ENCODE measurements at regions not wholly inside any gene's neighbourhood (a gene's known extent, or its start where the extent isn't known, plus 50 kb on each side); places are given as distances from the start of the nearest gene placed in this dataset.
"Not testable (repeated sequence)": the region's sequence is repeated elsewhere in the genome, so short reads cannot be mapped to it uniquely, and the experiment has no call there.

DNA sequence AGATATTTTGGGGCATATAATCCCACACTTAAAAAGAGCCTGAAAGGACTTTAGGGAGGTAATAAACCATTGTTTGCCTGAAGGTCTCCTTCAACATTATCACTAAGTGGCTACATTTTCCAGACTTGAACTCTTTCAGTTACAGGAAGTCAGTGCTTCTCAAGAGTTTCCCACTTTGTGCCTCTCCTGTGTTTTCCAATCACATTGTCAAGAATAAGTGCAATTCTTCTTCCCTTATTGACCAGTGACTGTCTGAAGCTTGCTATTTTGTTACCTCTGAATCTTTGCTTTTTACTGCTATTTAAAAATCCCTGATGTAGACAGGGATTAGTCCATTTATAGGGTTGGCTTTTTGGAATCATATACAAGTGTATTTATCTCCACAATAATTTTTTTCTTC is 346.7 kb upstream of the ANKRD30A start:
- H3K4me1 ChIP-seq (ENCODE audit: control insufficient read depth, low read depth, low read length), result no peaks in the 10 kb centered on the region
- H3K9ac ChIP-seq (ENCODE audit: low read length), result no peak overlapping the region
- no peak overlapping the region for H2BK15ac ChIP-seq (replicated peaks; ENCODE audit: low read depth)
- H3K23ac ChIP-seq (ENCODE audit: low read length), result no peak overlapping the region
- H3K79me2 ChIP-seq (ENCODE audit: control insufficient read depth, insufficient read depth, low read length), result no peaks in the 10 kb centered on the region
- H3K4ac ChIP-seq (ENCODE audit: low read depth, low read length), result no peak overlapping the region
- no peak overlapping the region for H3K56ac ChIP-seq (ENCODE audit: low read length)
- H2BK120ac ChIP-seq (ENCODE audit: low read depth, low read length), result no peak overlapping the region
- H2BK5ac ChIP-seq (ENCODE audit: low read length), result no peak overlapping the region
- no peak overlapping the region for H3K18ac ChIP-seq (ENCODE audit: low read length)
- no peak overlapping the region for H2AK5ac ChIP-seq (ENCODE audit: low read length)
- H3K27ac ChIP-seq (ENCODE audit: low read depth, low read length), result no peak overlapping the region
- peak; percentile 7 for DNase-seq
- no peak overlapping the region for H4K8ac ChIP-seq (ENCODE audit: low read depth, low read length)
- H4K5ac ChIP-seq (ENCODE audit: low read length), result no peak overlapping the region
- no peaks in the 10 kb centered on the region for H3K36me3 ChIP-seq (ENCODE audit: control insufficient read depth, insufficient read depth, low read length)
- no peaks in the 10 kb centered on the region for H3K27me3 ChIP-seq (ENCODE audit: insufficient read depth, low read length, poor library complexity)
- no peaks in the 10 kb centered on the region for H3K79me1 ChIP-seq (ENCODE audit: low read length)
- H3K4me3 ChIP-seq (ENCODE audit: low read length), result no peak overlapping the region
- H3K4me2 ChIP-seq (ENCODE audit: low read length), result no peak overlapping the region

DNA sequence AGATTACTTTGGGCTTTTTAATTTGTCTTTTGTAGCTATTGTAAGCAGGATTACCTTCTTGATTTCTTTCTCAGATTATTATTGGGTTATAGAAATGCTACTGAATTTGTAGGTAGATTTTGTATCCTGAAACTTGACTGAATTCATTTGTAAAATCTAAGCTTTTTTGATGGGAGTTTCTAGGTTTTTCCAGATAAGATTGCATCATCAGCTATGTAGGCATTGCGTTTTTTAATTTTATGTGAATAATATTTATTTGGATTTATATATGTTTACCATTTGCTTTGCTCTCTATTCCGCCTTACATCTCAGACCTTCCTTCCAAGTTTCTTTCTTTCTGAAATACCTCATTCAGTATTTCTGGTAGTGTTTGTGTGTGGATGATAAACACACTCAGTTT is 351.7 kb upstream of the ANKRD30A start:
- Histone ChIP-seq H3K4me2 (ENCODE audit: low read length) (no peak overlapping the region), H3K27ac (ENCODE audit: low read depth, low read length) (no peak overlapping the region), H4K8ac (ENCODE audit: low read depth, low read length) (no peak overlapping the region), H3K4ac (ENCODE audit: low read depth, low read length) (no peak overlapping the region), H3K9ac (ENCODE audit: low read length) (no peak overlapping the region), H3K56ac (ENCODE audit: low read length) (no peak overlapping the region), H3K27me3 (ENCODE audit: insufficient read depth, low read length, poor library complexity) (no peaks in the 10 kb centered on the region), H3K79me2 (ENCODE audit: control insufficient read depth, insufficient read depth, low read length) (no peaks in the 10 kb centered on the region), H3K23ac (ENCODE audit: low read length) (no peak overlapping the region), H2BK15ac (replicated peaks; ENCODE audit: low read depth) (no peak overlapping the region), H3K36me3 (ENCODE audit: control insufficient read depth, insufficient read depth, low read length) (no peaks in the 10 kb centered on the region), H3K79me1 (ENCODE audit: low read length) (no peaks in the 10 kb centered on the region), H2BK5ac (ENCODE audit: low read length) (no peak overlapping the region), H2AK5ac (ENCODE audit: low read length) (no peak overlapping the region), H3K4me1 (ENCODE audit: control insufficient read depth, low read depth, low read length) (no peaks in the 10 kb centered on the region), H3K18ac (ENCODE audit: low read length) (no peak overlapping the region), H3K4me3 (ENCODE audit: low read length) (no peak overlapping the region), H2BK120ac (ENCODE audit: low read depth, low read length) (no peak overlapping the region), H4K5ac (ENCODE audit: low read length) (no peak overlapping the region)
- WGBS (ENCODE audit: extremely low coverage, insufficient coverage, low lambda C conversion rate), result no CpG with 5 or more reads among the region's 2 CpGs
- DNase-seq, result no peak

DNA sequence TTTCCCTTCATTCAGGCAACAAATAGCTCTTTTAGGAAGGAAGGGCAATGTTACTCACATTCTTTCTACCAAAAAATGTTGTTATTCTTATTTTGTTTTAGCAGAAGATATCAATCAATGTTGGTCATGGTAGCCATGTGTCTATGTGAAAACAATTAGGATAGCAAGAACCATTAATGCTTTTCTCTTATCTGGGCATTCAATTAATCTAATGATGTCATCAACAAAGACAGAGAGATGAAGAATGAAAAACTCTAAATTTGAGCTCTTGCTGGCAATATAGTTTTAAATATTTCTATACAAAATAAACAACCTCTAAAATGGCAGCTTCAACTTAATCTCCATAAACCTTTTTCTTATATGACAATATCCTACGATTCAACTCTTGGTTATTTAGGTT is 353.7 kb upstream of the ANKRD30A start:
- no peak overlapping the region for H3K4ac ChIP-seq (ENCODE audit: low read depth, low read length)
- H2BK5ac ChIP-seq (ENCODE audit: low read length), result no peak overlapping the region
- H3K4me2 ChIP-seq (ENCODE audit: low read length), result no peak overlapping the region
- no peak overlapping the region for H2BK120ac ChIP-seq (ENCODE audit: low read depth, low read length)
- no peak overlapping the region for H3K56ac ChIP-seq (ENCODE audit: low read length)
- H2AK5ac ChIP-seq (ENCODE audit: low read length), result no peak overlapping the region
- no peaks in the 10 kb centered on the region for H3K36me3 ChIP-seq (ENCODE audit: control insufficient read depth, insufficient read depth, low read length)
- H3K27me3 ChIP-seq (ENCODE audit: insufficient read depth, low read length, poor library complexity), result no peaks in the 10 kb centered on the region
- H3K4me1 ChIP-seq (ENCODE audit: control insufficient read depth, low read depth, low read length), result no peaks in the 10 kb centered on the region
- H3K79me1 ChIP-seq (ENCODE audit: low read length), result no peaks in the 10 kb centered on the region
- H4K5ac ChIP-seq (ENCODE audit: low read length), result no peak overlapping the region
- H3K9ac ChIP-seq (ENCODE audit: low read length), result no peak overlapping the region
- H2BK15ac ChIP-seq (replicated peaks; ENCODE audit: low read depth), result no peak overlapping the region
- no peak overlapping the region for H3K27ac ChIP-seq (ENCODE audit: low read depth, low read length)
- H3K18ac ChIP-seq (ENCODE audit: low read length), result no peak overlapping the region
- H3K79me2 ChIP-seq (ENCODE audit: control insufficient read depth, insufficient read depth, low read length), result no peaks in the 10 kb centered on the region
- H4K8ac ChIP-seq (ENCODE audit: low read depth, low read length), result no peak overlapping the region
- DNase-seq, result no peak
- no peak overlapping the region for H3K4me3 ChIP-seq (ENCODE audit: low read length)
- WGBS (ENCODE audit: extremely low coverage, insufficient coverage, low lambda C conversion rate), result 100% methylated on average over 1 of the region's 1 CpG
- no peak overlapping the region for H3K23ac ChIP-seq (ENCODE audit: low read length)

DNA sequence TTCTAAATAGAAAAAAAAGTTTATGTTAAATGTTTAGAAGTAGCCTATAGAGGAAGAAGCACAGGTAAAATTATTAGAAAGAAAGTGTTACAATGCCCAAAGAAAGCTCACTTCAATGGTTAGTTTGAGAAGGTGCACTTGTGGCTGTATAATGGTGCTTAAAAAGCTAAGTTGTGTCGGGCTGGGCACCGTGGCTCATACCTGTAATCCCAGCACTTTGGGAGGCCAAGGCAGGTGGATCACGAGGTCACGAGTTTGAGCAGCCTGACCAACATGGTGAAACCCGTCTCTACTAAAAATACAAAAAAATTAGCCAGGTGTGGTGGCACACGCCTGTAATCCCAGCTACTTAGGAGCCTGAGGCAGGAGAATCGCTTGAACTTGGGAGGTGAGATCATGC is 355.7 kb upstream of the ANKRD30A start:
- H3K56ac ChIP-seq (ENCODE audit: low read length); H3K27me3 ChIP-seq (ENCODE audit: insufficient read depth, low read length, poor library complexity); H3K18ac ChIP-seq (ENCODE audit: low read length); H4K5ac ChIP-seq (ENCODE audit: low read length); H3K23ac ChIP-seq (ENCODE audit: low read length); H2BK5ac ChIP-seq (ENCODE audit: low read length); H3K4ac ChIP-seq (ENCODE audit: low read depth, low read length); H3K79me1 ChIP-seq (ENCODE audit: low read length); DNase-seq; H3K27ac ChIP-seq (ENCODE audit: low read depth, low read length); H3K4me2 ChIP-seq (ENCODE audit: low read length); H3K4me1 ChIP-seq (ENCODE audit: control insufficient read depth, low read depth, low read length); H3K9ac ChIP-seq (ENCODE audit: low read length); H2BK120ac ChIP-seq (ENCODE audit: low read depth, low read length); H3K4me3 ChIP-seq (ENCODE audit: low read length); H3K36me3 ChIP-seq (ENCODE audit: control insufficient read depth, insufficient read depth, low read length); H2AK5ac ChIP-seq (ENCODE audit: low read length); H2BK15ac ChIP-seq (replicated peaks; ENCODE audit: low read depth); H4K8ac ChIP-seq (ENCODE audit: low read depth, low read length); H3K79me2 ChIP-seq (ENCODE audit: control insufficient read depth, insufficient read depth, low read length): not testable (repeated sequence)
- WGBS (ENCODE audit: extremely low coverage, insufficient coverage, low lambda C conversion rate), result no CpG with 5 or more reads among the region's 7 CpGs

DNA sequence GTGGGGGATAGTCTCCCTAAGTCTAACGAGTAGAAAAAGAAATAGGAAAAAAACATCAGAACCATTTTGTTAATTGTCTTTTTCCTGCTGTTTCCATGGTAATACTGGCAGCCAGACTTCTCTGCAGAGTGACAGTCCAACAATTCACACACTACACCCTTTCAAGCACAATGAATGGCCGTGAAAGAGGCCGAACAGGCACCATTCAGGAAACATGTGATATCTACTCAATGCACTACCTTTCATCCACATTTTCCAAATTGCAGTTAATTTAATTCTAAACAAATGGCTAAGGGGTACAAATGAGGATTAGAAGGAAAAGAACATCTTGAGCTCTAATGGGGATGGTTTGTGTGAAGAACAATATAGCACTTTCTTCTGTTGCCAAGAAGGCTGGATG is 358.5 kb upstream of the ANKRD30A start:
- Histone ChIP-seq H3K36me3 (ENCODE audit: control insufficient read depth, insufficient read depth, low read length) (no peaks in the 10 kb centered on the region), H3K79me2 (ENCODE audit: control insufficient read depth, insufficient read depth, low read length) (no peaks in the 10 kb centered on the region), H3K4ac (ENCODE audit: low read depth, low read length) (no peak overlapping the region), H3K79me1 (ENCODE audit: low read length) (no peaks in the 10 kb centered on the region), H2BK5ac (ENCODE audit: low read length) (no peak overlapping the region), H3K4me3 (ENCODE audit: low read length) (no peak overlapping the region), H4K5ac (ENCODE audit: low read length) (no peak overlapping the region), H2BK120ac (ENCODE audit: low read depth, low read length) (no peak overlapping the region), H2BK15ac (replicated peaks; ENCODE audit: low read depth) (no peak overlapping the region), H3K27ac (ENCODE audit: low read depth, low read length) (no peak overlapping the region), H3K18ac (ENCODE audit: low read length) (no peak overlapping the region), H3K27me3 (ENCODE audit: insufficient read depth, low read length, poor library complexity) (no peaks in the 10 kb centered on the region), H3K23ac (ENCODE audit: low read length) (no peak overlapping the region), H3K9ac (ENCODE audit: low read length) (no peak overlapping the region), H4K8ac (ENCODE audit: low read depth, low read length) (no peak overlapping the region), H2AK5ac (ENCODE audit: low read length) (no peak overlapping the region), H3K56ac (ENCODE audit: low read length) (no peak overlapping the region), H3K4me2 (ENCODE audit: low read length) (no peak overlapping the region), H3K4me1 (ENCODE audit: control insufficient read depth, low read depth, low read length) (no peaks in the 10 kb centered on the region)
- WGBS (ENCODE audit: extremely low coverage, insufficient coverage, low lambda C conversion rate), result no CpG with 5 or more reads among the region's 3 CpGs
- no peak for DNase-seq

DNA sequence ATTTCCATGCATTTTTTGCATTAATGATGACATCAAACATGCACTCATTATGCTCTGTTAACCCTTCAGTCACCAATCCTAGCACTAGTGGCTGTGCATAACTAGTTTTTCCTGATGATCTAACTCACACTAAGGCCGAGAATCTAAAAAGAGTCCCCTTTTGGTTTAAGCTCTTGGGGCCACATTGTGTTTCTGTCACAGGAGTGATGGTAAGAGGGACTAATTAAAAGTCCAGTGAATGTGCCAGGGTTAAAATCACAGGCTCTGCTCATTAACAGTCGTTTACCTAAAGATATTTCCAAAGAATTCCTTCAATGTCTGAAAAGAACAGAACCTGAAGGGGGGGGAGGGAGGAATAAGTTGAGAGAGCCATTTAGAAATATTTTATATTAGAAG is 359.0 kb upstream of the ANKRD30A start:
- no CpG with 5 or more reads among the region's 2 CpGs for whole genome bisulfite sequencing (ENCODE audit: extremely low coverage, insufficient coverage, low lambda C conversion rate)
- no peak overlapping the region for H3K18ac ChIP-seq (ENCODE audit: low read length)
- no peak overlapping the region for H3K27ac ChIP-seq (ENCODE audit: low read depth, low read length)
- H3K4me3 ChIP-seq (ENCODE audit: low read length), result no peak overlapping the region
- no peak overlapping the region for H2BK120ac ChIP-seq (ENCODE audit: low read depth, low read length)
- no peak for DNase-seq
- H3K79me2 ChIP-seq (ENCODE audit: control insufficient read depth, insufficient read depth, low read length), result no peaks in the 10 kb centered on the region
- no peak overlapping the region for H3K4me2 ChIP-seq (ENCODE audit: low read length)
- H3K36me3 ChIP-seq (ENCODE audit: control insufficient read depth, insufficient read depth, low read length), result no peaks in the 10 kb centered on the region
- H3K27me3 ChIP-seq (ENCODE audit: insufficient read depth, low read length, poor library complexity), result no peaks in the 10 kb centered on the region
- H3K4ac ChIP-seq (ENCODE audit: low read depth, low read length), result no peak overlapping the region
- no peak overlapping the region for H4K5ac ChIP-seq (ENCODE audit: low read length)
- H2BK15ac ChIP-seq (replicated peaks; ENCODE audit: low read depth), result no peak overlapping the region
- H2AK5ac ChIP-seq (ENCODE audit: low read length), result no peak overlapping the region
- no peak overlapping the region for H3K23ac ChIP-seq (ENCODE audit: low read length)
- H3K56ac ChIP-seq (ENCODE audit: low read length), result no peak overlapping the region
- no peak overlapping the region for H3K9ac ChIP-seq (ENCODE audit: low read length)
- H4K8ac ChIP-seq (ENCODE audit: low read depth, low read length), result no peak overlapping the region
- H3K4me1 ChIP-seq (ENCODE audit: control insufficient read depth, low read depth, low read length), result no peaks in the 10 kb centered on the region
- H2BK5ac ChIP-seq (ENCODE audit: low read length), result no peak overlapping the region
- H3K79me1 ChIP-seq (ENCODE audit: low read length), result no peaks in the 10 kb centered on the region
